HEK293 (cell line): ENCODE measurements at regions not wholly inside any gene's neighbourhood (a gene's known extent, or its start where the extent isn't known, plus 50 kb on each side); places are given as distances from the start of the nearest gene placed in this dataset.
A peak's percentile ranks its signal among the peaks of the same experiment; 100 is the strongest.

Source experiments
- CTCF ChIA-PET: fragments of 350-600 bp; formaldehyde crosslinking; extraction: SDS; loops from one replicate; lab custom pipeline; 2021; ENCODE audit warnings: antibody characterized with exemption; lab: Yijun Ruan, JAX
- POLR2A ChIA-PET: fragments of 300-600 bp; formaldehyde crosslinking; extraction: SDS; loops from one replicate; lab custom pipeline; 2020; ENCODE audit warnings: antibody characterized with exemption, inconsistent platforms; lab: Yijun Ruan, JAX
- H3K27ac ChIP-seq: fragments of 200-500 bp; sonication (Bioruptor generic); 2 replicates; pipeline ENCODE4 v1.5.1; 2014; ENCODE audit warnings: low read depth, low read length, control low read depth, inconsistent platforms; ENCODE audit errors: extremely low read depth
- H3K36me3 ChIP-seq, 2 experiments: fragments of 200-500 bp in 1 of 2; sonication (Bioruptor generic) in 1 of 2; 1 replicate in 1 of 2; 2 replicates in 1 of 2; pipeline ENCODE4 v1.5.1; 2014 to 2017; ENCODE audit warnings: inconsistent platforms in 2 of 2, low read length in 2 of 2; ENCODE audit not compliant: control insufficient read depth in 2 of 2, insufficient read depth in 1 of 2
- H3K4me1 ChIP-seq: fragments of 200-500 bp; sonication (Bioruptor generic); 2 replicates; pipeline ENCODE4 v1.5.1; 2014; ENCODE audit warnings: mild to moderate bottlenecking, low read length, inconsistent platforms; ENCODE audit not compliant: control insufficient read depth, insufficient read depth
- H3K4me3 ChIP-seq: 2 replicates; pipeline ENCODE4 v1.5.1; 2011; ENCODE audit warnings: low read depth, mild to moderate bottlenecking, control low read depth, low read length, moderate library complexity
- H3K9me3 ChIP-seq: fragments of 200-500 bp; sonication (Bioruptor generic); 2 replicates; pipeline ENCODE4 v1.5.1; 2014; ENCODE audit warnings: low read depth, low read length, inconsistent platforms; ENCODE audit not compliant: control insufficient read depth, insufficient read depth
- BCL6B ChIP-seq: fragments of 450-650 bp; formaldehyde crosslinking; IDR thresholded peaks from 2 replicates; pipeline ENCODE4 v1.5.1; 2017; ENCODE audit warnings: missing biosample characterization, missing genetic modification characterization
- HOXD13 ChIP-seq: sonication (generic); formaldehyde crosslinking; IDR thresholded peaks from 2 replicates; pipeline ENCODE4 v1.8.0; 2022; ENCODE audit warnings: missing genetic modification reagents, borderline replicate concordance
- INSM2 ChIP-seq: fragments of 450-650 bp; formaldehyde crosslinking; IDR thresholded peaks from 2 replicates; pipeline ENCODE4 v1.5.1; 2016; ENCODE audit warnings: missing biosample characterization, missing genetic modification characterization
- KLF8 ChIP-seq: fragments of 450-650 bp; formaldehyde crosslinking; IDR thresholded peaks from 2 replicates; pipeline ENCODE4 v1.5.1; 2016; ENCODE audit warnings: missing biosample characterization, missing genetic modification characterization
- MZF1 ChIP-seq: fragments of 450-650 bp; formaldehyde crosslinking; IDR thresholded peaks from 2 replicates; pipeline ENCODE4 v1.5.1; 2017; ENCODE audit warnings: missing biosample characterization, missing genetic modification characterization, borderline replicate concordance
- PRDM4 ChIP-seq: fragments of 450-650 bp; formaldehyde crosslinking; IDR thresholded peaks from 2 replicates; pipeline ENCODE4 v1.5.1; 2017; ENCODE audit warnings: missing biosample characterization, missing genetic modification characterization
- RBAK ChIP-seq: fragments of 450-650 bp; formaldehyde crosslinking; IDR thresholded peaks from 2 replicates; pipeline ENCODE4 v1.5.1; 2016; ENCODE audit warnings: missing biosample characterization, missing genetic modification characterization
- SCRT1 ChIP-seq: fragments of 450-650 bp; formaldehyde crosslinking; IDR thresholded peaks from 2 replicates; pipeline ENCODE4 v1.5.1; 2016; ENCODE audit warnings: missing biosample characterization, missing genetic modification characterization, borderline replicate concordance
- ZBTB10 ChIP-seq: fragments of 450-650 bp; formaldehyde crosslinking; IDR thresholded peaks from 2 replicates; pipeline ENCODE4 v1.5.1; 2016; ENCODE audit warnings: missing biosample characterization, missing genetic modification characterization
- ZBTB17 ChIP-seq: fragments of 450-650 bp; formaldehyde crosslinking; IDR thresholded peaks from 2 replicates; pipeline ENCODE4 v1.5.1; 2016; ENCODE audit warnings: missing biosample characterization, missing genetic modification characterization
- ZBTB44 ChIP-seq: fragments of 450-650 bp; IDR thresholded peaks from 2 replicates; pipeline ENCODE4 v1.5.1; 2018; ENCODE audit warnings: missing biosample characterization, mild to moderate bottlenecking, missing genetic modification characterization
- ZBTB48 ChIP-seq: fragments of 450-650 bp; formaldehyde crosslinking; IDR thresholded peaks from 2 replicates; pipeline ENCODE4 v1.5.1; 2016; ENCODE audit warnings: missing biosample characterization, missing genetic modification characterization
- ZBTB8A ChIP-seq: fragments of 450-650 bp; formaldehyde crosslinking; IDR thresholded peaks from 2 replicates; pipeline ENCODE4 v1.5.1; 2016; ENCODE audit warnings: missing biosample characterization, missing genetic modification characterization
- ZEB2 ChIP-seq: fragments of 450-650 bp; formaldehyde crosslinking; IDR thresholded peaks from 2 replicates; pipeline ENCODE4 v1.5.1; 2016; ENCODE audit warnings: missing biosample characterization, missing genetic modification characterization
- ZFHX2 ChIP-seq: fragments of 450-650 bp; formaldehyde crosslinking; conservative IDR thresholded peaks from 2 replicates; pipeline ENCODE4 v1.5.1; 2016; ENCODE audit warnings: missing biosample characterization, missing genetic modification characterization
- ZNF174 ChIP-seq: fragments of 450-650 bp; formaldehyde crosslinking; IDR thresholded peaks from 2 replicates; pipeline ENCODE4 v1.5.0; 2017; ENCODE audit warnings: missing biosample characterization, mild to moderate bottlenecking, missing genetic modification characterization
- ZNF184 ChIP-seq: fragments of 450-650 bp; IDR thresholded peaks from 2 replicates; pipeline ENCODE4 v1.5.1; 2018; ENCODE audit warnings: missing biosample characterization, mild to moderate bottlenecking, missing genetic modification characterization
- ZNF19 ChIP-seq: fragments of 450-650 bp; formaldehyde crosslinking; IDR thresholded peaks from 2 replicates; pipeline ENCODE4; 2016; ENCODE audit warnings: missing biosample characterization, missing genetic modification characterization, low read depth
- ZNF223 ChIP-seq: fragments of 450-650 bp; formaldehyde crosslinking; IDR thresholded peaks from 2 replicates; pipeline ENCODE4 v1.5.1; 2016; ENCODE audit warnings: missing biosample characterization, missing genetic modification characterization
- ZNF248 ChIP-seq: fragments of 450-650 bp; formaldehyde crosslinking; IDR thresholded peaks from 2 replicates; pipeline ENCODE4 v1.5.1; 2017; ENCODE audit warnings: missing biosample characterization, missing genetic modification characterization
- ZNF324 ChIP-seq: fragments of 450-650 bp; formaldehyde crosslinking; IDR thresholded peaks from 2 replicates; pipeline ENCODE4 v1.5.1; 2016; ENCODE audit warnings: missing biosample characterization, missing genetic modification characterization
- ZNF398 ChIP-seq: fragments of 450-650 bp; formaldehyde crosslinking; IDR thresholded peaks from 2 replicates; pipeline ENCODE4 v1.5.1; 2017; ENCODE audit warnings: missing biosample characterization, missing genetic modification characterization
- ZNF473 ChIP-seq: fragments of 450-650 bp; formaldehyde crosslinking; IDR thresholded peaks from 2 replicates; pipeline ENCODE4 v1.5.1; 2017; ENCODE audit warnings: missing biosample characterization, missing genetic modification characterization
- ZNF530 ChIP-seq: fragments of 450-650 bp; formaldehyde crosslinking; IDR thresholded peaks from 2 replicates; pipeline ENCODE4 v1.5.1; 2016; ENCODE audit warnings: low read depth, missing biosample characterization, missing genetic modification characterization
- ZNF580 ChIP-seq: fragments of 450-650 bp; formaldehyde crosslinking; IDR thresholded peaks from 2 replicates; pipeline ENCODE4 v1.5.1; 2016; ENCODE audit warnings: missing biosample characterization, missing genetic modification characterization
- ZNF660 ChIP-seq: fragments of 450-650 bp; IDR thresholded peaks from 2 replicates; pipeline ENCODE4 v1.5.1; 2018; ENCODE audit warnings: missing biosample characterization, mild to moderate bottlenecking, missing genetic modification characterization
- ZSCAN23 ChIP-seq: fragments of 450-650 bp; formaldehyde crosslinking; IDR thresholded peaks from 2 replicates; pipeline ENCODE4 v1.5.1; 2016; ENCODE audit warnings: missing biosample characterization, missing genetic modification characterization

GRCh38 chr3:73255609-73256029 lies 194.2 kb downstream of the EBLN2 start:
- Histone ChIP-seq H3K4me3 (no peak overlapping the region), H3K9me3 (no peaks in the 10 kb centered on the region), H3K4me1 (peaks cover 23% of the 10 kb centered on the region), H3K27ac (no peak overlapping the region), H3K36me3 (no peaks in the 10 kb centered on the region)
- ChIA-PET POLR2A (interaction anchor here (1.2 kb wide), 1 partner anchor 19 kb away, joined by 4 read pairs; no protein-coding TSS in a partner anchor), CTCF (no interaction called here)
- peak; percentile 17; the same call in 1 of the 2 replicates for TF ChIP-seq SCRT1 (tag by site-specific recombination)
- TF ChIP-seq ZNF580, result peak; percentile 88
- no peak for TF ChIP-seq ZNF530 (tag by site-specific recombination)
- no peak for TF ChIP-seq ZNF184
- TF ChIP-seq ZNF19 (tag by site-specific recombination), result no peak
- TF ChIP-seq ZNF660, result peak; percentile 70; the same call in 1 of the 2 replicates
- no peak for TF ChIP-seq ZBTB10
- 0 out of 2 replicates have a peak, but pooled peaks have one; percentile 45 for TF ChIP-seq ZSCAN23 (tag by site-specific recombination)
- TF ChIP-seq MZF1, result peak; percentile 60; the same call in 1 of the 2 replicates
- peak; percentile 97 for TF ChIP-seq ZFHX2 (tag by site-specific recombination)
- TF ChIP-seq ZNF248 (tag by site-specific recombination), result no peak
- TF ChIP-seq ZBTB48 (tag by site-specific recombination), result peak; percentile 71; the same call in 1 of the 2 replicates
- peak; percentile 80 for TF ChIP-seq ZEB2 (tag by site-specific recombination)
- TF ChIP-seq RBAK, result no peak
- peak; percentile 79; the same call in 1 of the 2 replicates for TF ChIP-seq ZNF324 (tag by site-specific recombination)
- TF ChIP-seq ZNF174 (tag by site-specific recombination), result no peak
- peak; percentile 81 for TF ChIP-seq ZBTB44
- TF ChIP-seq ZBTB8A (tag by site-specific recombination), result peak; percentile 40; the same call in 1 of the 2 replicates
- peak; percentile 43; the same call in 1 of the 2 replicates for TF ChIP-seq ZNF398 (tag by site-specific recombination)
- no peak; the same call in 1 of the 2 replicates for TF ChIP-seq KLF8
- TF ChIP-seq ZNF473 (tag by site-specific recombination), result no peak
- TF ChIP-seq PRDM4 (tag by site-specific recombination), result peak; percentile 92
- peak; percentile 57; the same call in 1 of the 2 replicates for TF ChIP-seq INSM2 (tag by site-specific recombination)
- TF ChIP-seq HOXD13 (CRISPR knock-in tag), result peak; percentile 77; the same call in 1 of the 2 replicates
- no peak for TF ChIP-seq BCL6B
- TF ChIP-seq ZNF223 (tag by site-specific recombination), result no peak
- TF ChIP-seq ZBTB17 (tag by site-specific recombination), result peak; percentile 58
